ENCODE measurements at regions not wholly inside any gene's neighbourhood (a gene's known extent, or its start where the extent isn't known, plus 50 kb on each side); places are given as distances from the start of the nearest gene placed in this dataset.

DNA sequence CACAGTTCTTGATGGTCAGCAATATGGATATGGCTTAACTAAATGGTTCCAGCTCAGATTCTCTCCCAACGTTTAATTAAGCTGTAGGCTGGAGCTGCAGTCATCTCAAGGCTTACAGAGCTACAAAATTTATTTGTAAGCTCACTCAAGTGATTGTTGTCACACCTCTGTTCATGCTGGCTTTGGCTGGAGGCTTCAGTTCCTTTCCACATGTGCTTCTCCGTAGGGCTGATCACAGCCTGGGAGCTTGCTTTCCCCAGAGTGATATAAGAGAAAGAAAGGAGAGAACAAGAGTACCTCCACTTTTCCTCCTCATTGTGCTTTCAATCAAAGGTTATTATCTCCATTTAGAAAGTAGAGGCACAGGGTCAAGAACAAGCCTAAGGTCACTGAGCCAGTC lies 182.7 kb upstream of the KCNN2 start:
- no peak for DNase-seq (ENCODE audit: low read depth in 1 of 2, low spot score in 1 of 2)
- TF ChIP-seq JUND (IDR thresholded peaks at IDR 0.05; ENCODE audit: low read depth), result no peak
- in situ Hi-C loops (cut with HindIII; ENCODE audit: low pct_unique_long_range_greater_than_20kb, low sequenced_read_pairs), result no loop called here

DNA sequence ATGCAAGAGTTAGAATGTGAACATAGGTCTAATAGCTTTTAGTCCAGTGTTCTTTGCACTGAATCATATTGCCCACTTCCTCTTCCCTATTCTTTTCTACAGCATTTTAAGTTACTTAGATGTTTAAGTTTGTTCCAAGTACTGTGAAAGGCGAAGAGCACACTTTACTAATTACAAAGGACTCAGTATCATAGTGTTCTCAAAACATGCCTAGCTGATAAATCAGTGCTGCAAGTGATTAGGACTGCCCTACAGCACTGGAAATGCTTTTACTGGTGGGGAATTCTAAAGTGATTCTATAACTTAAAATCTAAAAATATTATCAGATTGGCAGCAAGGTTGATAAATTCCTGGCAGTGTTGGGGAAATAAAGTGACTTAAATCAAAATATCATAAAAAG lies 177.9 kb upstream of the KCNN2 start:
- no peak for TF ChIP-seq JUND (IDR thresholded peaks at IDR 0.05; ENCODE audit: low read depth)
- in situ Hi-C loops (cut with HindIII; ENCODE audit: low pct_unique_long_range_greater_than_20kb, low sequenced_read_pairs), result no loop called here
- DNase-seq (ENCODE audit: low read depth in 1 of 2, low spot score in 1 of 2), result no peak

DNA sequence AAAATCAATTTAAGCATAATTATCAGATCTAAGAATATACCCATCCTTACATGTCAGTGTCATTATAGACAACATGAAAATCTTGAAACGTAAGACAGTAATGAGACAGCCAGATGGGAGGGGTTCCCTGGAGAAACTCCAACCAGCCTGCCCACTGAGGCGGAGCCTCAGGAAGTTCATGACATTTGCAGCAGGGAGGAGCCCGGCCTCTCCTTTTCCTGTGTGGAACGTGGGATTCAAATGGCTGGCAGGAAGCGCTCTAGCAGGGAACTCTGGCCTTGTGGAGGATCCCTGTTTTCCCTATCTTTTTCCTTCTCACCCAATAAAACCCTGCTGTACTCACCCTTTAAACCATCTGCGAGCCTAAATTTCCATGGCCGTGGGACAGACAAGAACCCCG lies 176.6 kb upstream of the KCNN2 start:
- DNase-seq (ENCODE audit: low read depth in 1 of 2, low spot score in 1 of 2), result peak in 1 of 2 experiments; percentile 40
- in situ Hi-C loops (cut with HindIII; ENCODE audit: low pct_unique_long_range_greater_than_20kb, low sequenced_read_pairs), result no loop called here
- TF ChIP-seq JUND (IDR thresholded peaks at IDR 0.05; ENCODE audit: low read depth), result no peak

DNA sequence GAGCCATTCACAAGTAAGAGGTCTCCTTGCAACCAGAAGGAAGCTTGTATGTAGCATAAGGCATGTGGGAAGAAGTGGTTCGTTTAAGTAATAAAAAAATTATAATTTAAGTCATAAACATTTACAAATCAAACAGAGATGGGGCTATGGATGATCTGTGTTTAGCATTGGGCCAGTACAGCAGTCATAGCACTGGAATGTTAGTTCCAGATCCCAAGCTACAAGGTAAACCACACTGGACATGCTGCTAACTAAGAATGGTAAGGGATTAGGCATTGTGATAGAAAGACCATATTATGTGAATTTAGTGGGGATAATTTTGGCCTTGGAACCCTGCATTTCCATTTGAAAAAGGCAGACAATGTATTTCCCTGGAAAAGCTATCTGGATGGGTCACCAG lies 170.4 kb upstream of the KCNN2 start:
- no peak for DNase-seq (ENCODE audit: low read depth in 1 of 2, low spot score in 1 of 2)
- no peak for TF ChIP-seq JUND (IDR thresholded peaks at IDR 0.05; ENCODE audit: low read depth)
- in situ Hi-C loops (cut with HindIII; ENCODE audit: low pct_unique_long_range_greater_than_20kb, low sequenced_read_pairs), result no loop called here

DNA sequence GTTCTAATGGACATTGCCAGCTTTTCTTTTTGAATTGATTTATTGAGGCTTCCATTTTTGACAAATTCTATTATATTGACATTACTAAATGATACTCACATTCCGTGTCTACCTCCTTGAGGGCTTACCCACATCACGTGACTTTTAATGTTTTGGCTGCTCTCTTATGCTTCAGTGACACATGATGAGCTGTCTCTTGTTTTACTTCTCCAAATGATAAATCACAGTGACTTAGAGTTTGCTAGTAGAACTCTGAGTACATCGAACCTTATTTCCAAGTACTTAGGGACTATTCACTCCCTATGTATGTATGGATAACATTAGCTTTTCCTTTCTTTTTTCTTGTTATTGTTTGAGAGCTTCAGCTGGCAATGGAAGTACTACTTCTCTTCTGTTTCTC lies 169.8 kb upstream of the KCNN2 start:
- in situ Hi-C loops (cut with HindIII; ENCODE audit: low pct_unique_long_range_greater_than_20kb, low sequenced_read_pairs), result no loop called here
- no peak for TF ChIP-seq JUND (IDR thresholded peaks at IDR 0.05; ENCODE audit: low read depth)
- no peak for DNase-seq (ENCODE audit: low read depth in 1 of 2, low spot score in 1 of 2)

DNA sequence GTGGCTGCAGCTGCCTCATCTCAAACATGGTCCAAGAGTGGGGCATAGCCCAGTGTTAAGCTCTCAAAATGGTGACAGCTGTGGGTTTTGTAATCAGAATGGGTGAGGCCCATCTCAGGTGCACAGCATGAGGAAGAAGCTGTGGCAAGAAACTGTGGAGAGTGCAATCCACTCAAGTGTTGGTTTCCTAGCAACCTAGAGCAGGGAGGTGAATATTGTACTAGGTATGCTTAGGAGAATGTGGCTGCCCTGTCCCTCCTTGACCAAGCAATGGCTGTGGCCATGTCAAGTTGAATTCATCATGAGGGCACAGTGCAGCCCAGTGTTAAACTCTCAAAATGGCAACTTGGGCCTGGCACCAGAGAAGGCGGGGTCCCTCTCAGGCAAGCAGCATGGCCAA lies 160.5 kb upstream of the KCNN2 start:
- no peak for DNase-seq (ENCODE audit: low read depth in 1 of 2, low spot score in 1 of 2)
- no peak for TF ChIP-seq JUND (IDR thresholded peaks at IDR 0.05; ENCODE audit: low read depth)
- in situ Hi-C loops (cut with HindIII; ENCODE audit: low pct_unique_long_range_greater_than_20kb, low sequenced_read_pairs), result no loop called here

DNA sequence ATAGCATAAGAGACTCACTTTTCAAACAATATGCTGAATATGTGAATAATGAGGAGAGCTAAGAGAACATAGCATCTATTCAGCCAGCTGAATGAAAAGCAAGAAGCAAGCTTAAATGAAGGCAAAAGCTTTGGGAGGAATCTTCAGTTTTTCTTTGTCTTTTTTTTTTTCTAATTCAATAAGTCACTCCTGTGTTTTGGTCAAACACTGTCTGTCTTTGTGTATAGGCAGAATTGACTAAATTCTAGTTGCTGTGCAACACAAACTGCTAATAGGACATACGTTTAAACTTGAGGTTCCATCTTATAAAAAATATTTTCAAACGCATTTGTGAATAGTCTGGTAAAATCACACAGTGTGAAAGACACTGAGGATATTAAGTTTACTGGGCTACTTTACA lies 156.9 kb upstream of the KCNN2 start:
- in situ Hi-C loops (cut with HindIII; ENCODE audit: low pct_unique_long_range_greater_than_20kb, low sequenced_read_pairs), result no loop called here
- TF ChIP-seq JUND (IDR thresholded peaks at IDR 0.05; ENCODE audit: low read depth), result no peak
- DNase-seq (ENCODE audit: low read depth in 1 of 2, low spot score in 1 of 2), result no peak

DNA sequence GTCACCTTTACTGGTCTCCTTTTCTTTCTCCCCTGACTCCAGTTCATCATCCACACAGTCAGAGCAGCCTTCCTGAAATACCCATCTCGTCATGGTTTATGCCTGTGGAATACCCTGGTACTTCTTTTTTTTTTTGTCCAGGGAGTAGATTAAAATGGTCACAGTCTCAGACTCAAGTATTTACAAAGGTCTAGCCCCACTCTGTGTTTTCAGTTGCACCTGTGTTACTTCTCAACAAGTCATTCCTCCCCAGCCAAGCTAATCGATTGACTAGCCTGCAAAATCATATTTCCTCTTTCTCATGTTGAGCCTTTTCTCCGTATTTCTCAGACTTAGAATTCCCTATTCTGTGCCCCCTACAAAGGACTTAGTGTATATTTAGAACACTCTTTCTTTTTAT lies 155.2 kb upstream of the KCNN2 start:
- in situ Hi-C loops (cut with HindIII; ENCODE audit: low pct_unique_long_range_greater_than_20kb, low sequenced_read_pairs), result no loop called here
- no peak for TF ChIP-seq JUND (IDR thresholded peaks at IDR 0.05; ENCODE audit: low read depth)
- no peak for DNase-seq (ENCODE audit: low read depth in 1 of 2, low spot score in 1 of 2)

DNA sequence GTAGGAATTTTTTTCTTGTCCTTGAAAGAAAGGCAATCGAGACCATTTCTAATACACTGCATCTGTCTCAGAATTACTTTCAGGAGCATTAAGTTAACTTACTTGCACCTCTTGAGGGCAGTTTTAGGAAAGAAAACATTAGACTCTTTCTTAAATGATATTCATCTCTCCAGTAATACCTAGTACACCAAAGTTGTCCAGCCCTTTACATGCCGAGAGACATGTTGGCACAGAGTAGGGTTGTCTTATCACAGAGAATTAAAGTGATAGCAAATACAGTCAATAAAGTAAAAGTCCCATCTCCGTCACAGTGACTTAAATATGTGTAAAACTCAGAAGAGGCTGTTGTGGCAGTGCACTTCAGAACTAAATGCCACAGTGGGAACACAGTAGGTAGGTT lies 154.3 kb upstream of the KCNN2 start:
- DNase-seq (ENCODE audit: low read depth in 1 of 2, low spot score in 1 of 2), result no peak
- TF ChIP-seq JUND (IDR thresholded peaks at IDR 0.05; ENCODE audit: low read depth), result no peak
- in situ Hi-C loops (cut with HindIII; ENCODE audit: low pct_unique_long_range_greater_than_20kb, low sequenced_read_pairs), result no loop called here

DNA sequence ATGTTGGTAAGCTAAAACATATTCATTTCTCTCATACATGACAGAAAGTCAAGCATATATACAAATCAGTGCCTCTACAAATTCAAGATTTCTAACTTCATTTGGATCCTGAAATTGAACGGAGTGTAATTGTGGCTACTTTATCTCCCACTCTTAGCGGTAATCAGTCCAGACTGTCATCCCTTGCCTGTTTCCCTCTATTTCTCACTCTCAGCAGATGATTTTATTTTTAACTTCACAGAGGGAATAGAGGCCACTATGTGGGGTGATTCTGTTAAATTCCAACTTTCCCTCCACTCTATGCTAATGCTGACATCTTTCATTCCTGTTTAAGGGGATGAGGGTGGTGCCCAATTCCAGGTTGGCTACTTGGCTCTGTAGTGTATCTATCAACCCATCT lies 153.8 kb upstream of the KCNN2 start:
- no peak for TF ChIP-seq JUND (IDR thresholded peaks at IDR 0.05; ENCODE audit: low read depth)
- DNase-seq (ENCODE audit: low read depth in 1 of 2, low spot score in 1 of 2), result no peak
- in situ Hi-C loops (cut with HindIII; ENCODE audit: low pct_unique_long_range_greater_than_20kb, low sequenced_read_pairs), result no loop called here

DNA sequence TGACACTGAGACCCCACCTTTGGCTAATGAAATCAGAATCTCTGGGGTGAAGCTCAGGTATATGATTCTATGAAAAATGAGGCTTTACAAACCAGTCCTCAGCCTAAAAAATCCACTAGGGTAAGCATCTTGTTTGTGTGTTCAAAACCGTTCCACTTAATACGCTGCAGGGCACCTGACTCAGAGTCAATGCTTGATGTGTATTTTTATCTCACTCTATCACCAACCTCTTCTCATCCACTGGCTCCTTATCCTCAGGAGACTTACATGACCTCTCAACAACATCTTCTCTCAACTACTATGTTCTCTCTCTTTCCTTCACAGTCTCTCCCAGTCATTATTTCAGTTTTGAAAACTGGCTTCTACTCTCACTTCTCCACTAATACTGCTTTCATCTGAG lies 153.3 kb upstream of the KCNN2 start:
- TF ChIP-seq JUND (IDR thresholded peaks at IDR 0.05; ENCODE audit: low read depth), result no peak
- in situ Hi-C loops (cut with HindIII; ENCODE audit: low pct_unique_long_range_greater_than_20kb, low sequenced_read_pairs), result no loop called here
- no peak for DNase-seq (ENCODE audit: low read depth in 1 of 2, low spot score in 1 of 2)

DNA sequence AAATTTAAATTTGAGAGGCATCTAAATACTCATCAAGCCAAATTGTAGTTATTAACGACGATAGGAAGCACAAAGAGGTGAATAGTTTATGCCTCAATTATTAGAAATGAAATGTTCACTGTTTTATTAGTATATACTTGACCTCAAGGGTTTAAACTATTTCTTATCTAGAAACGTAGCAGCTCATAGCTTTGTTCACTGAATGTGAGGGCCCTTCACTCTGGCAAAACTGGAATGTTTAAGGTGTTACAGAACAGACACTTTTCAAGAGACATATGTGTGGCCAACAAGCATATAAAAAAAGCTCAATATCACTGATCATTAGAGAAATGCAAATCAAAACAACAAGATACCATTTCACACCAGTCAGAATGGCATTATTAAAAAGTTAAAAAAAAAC lies 151.2 kb upstream of the KCNN2 start:
- no peak for TF ChIP-seq JUND (IDR thresholded peaks at IDR 0.05; ENCODE audit: low read depth)
- no peak for DNase-seq (ENCODE audit: low read depth in 1 of 2, low spot score in 1 of 2)
- in situ Hi-C loops (cut with HindIII; ENCODE audit: low pct_unique_long_range_greater_than_20kb, low sequenced_read_pairs), result no loop called here

DNA sequence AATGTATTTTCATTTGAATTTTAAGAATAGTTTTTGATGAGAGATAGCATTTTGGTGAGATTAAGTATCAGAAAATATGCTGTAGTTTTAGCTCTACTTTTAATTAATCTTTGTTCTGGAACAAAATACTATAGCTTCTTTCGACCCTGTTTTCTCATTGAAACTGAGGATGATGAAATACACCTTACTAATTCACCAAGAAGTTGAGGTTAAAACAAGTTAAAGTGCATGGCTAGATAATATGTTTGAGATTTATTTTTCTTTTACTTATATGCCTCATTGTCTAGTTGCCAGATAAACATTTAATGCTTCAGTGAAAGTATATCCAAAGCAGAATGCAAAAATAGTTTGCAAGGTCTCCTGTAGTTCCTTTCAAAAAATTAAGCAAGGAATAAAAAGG lies 140.1 kb upstream of the KCNN2 start:
- no peak for DNase-seq (ENCODE audit: low read depth in 1 of 2, low spot score in 1 of 2)
- TF ChIP-seq JUND (IDR thresholded peaks at IDR 0.05; ENCODE audit: low read depth), result no peak
- in situ Hi-C loops (cut with HindIII; ENCODE audit: low pct_unique_long_range_greater_than_20kb, low sequenced_read_pairs), result no loop called here

DNA sequence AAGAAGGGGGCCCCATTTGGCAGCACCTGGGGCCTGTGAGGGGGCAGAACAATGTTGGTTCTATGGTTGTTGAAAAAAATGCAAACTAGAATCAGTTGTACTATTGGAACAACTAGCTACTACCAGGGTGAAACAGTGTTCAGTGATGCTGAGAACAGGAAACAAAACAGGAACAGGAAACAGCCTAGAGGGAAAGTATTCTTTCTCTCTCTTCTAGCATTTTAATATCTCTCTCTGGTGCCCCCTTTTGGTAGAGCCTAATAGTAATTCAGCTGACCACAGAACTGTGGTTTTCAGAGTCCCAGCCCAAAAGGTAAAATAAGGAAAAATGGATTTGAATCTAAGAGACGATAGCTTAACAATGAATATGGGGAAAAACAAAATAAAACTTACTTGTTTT lies 138.0 kb upstream of the KCNN2 start:
- in situ Hi-C loops (cut with HindIII; ENCODE audit: low pct_unique_long_range_greater_than_20kb, low sequenced_read_pairs), result no loop called here
- TF ChIP-seq JUND (IDR thresholded peaks at IDR 0.05; ENCODE audit: low read depth), result no peak
- DNase-seq (ENCODE audit: low read depth in 1 of 2, low spot score in 1 of 2), result peak in 1 of 2 experiments; percentile 55

DNA sequence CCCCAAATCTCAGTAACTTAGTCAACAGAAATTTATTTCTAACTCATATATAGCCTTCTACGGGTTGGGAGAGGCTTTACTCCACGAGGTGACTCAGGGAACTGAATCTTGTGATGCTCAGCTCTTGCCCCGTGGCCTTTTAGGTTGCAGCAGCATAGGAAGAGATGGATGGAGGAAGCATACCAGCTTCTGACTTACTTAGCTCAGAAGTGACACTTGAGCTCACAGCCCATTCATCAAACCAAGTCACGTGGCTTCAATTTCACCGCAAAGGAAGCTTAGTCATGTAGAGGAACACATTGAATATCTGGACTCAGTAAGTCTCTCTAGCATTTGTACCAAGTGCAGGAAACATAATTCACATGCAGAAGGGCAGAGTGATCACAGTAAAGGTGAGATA lies 124.1 kb upstream of the KCNN2 start:
- peak in 1 of 2 experiments; percentile 18 for DNase-seq (ENCODE audit: low read depth in 1 of 2, low spot score in 1 of 2)
- in situ Hi-C loops (cut with HindIII; ENCODE audit: low pct_unique_long_range_greater_than_20kb, low sequenced_read_pairs), result no loop called here
- no peak for TF ChIP-seq JUND (IDR thresholded peaks at IDR 0.05; ENCODE audit: low read depth)

Data from T47D (cell line).